CD14-positive monocyte (primary cell): ENCODE measurements at regions not wholly inside any gene's neighbourhood (a gene's known extent, or its start where the extent isn't known, plus 50 kb on each side); places are given as distances from the start of the nearest gene placed in this dataset.

Source experiments
- DNase-seq, 3 donors: peaks; one replicate each; pipeline ENCODE4 v3.0.0-alpha.2; 2011 to 2022
- H2AFZ ChIP-seq: 2 replicates; pipeline ENCODE4 v1.6.0; 2012; ENCODE audit warnings: mild to moderate bottlenecking, low read depth, low read length, inconsistent platforms; ENCODE audit not compliant: insufficient read depth, poor library complexity, severe bottlenecking
- H3K27ac ChIP-seq, 2 donors: 1 replicate in 1 of 2; 2 replicates in 1 of 2; pipeline ENCODE4 v1.5.1; 2012 to 2013; ENCODE audit warnings: low read length in 2 of 2, control low read depth in 1 of 2, inconsistent platforms in 1 of 2, low read depth in 1 of 2, mild to moderate bottlenecking in 1 of 2
- H3K27me3 ChIP-seq, 2 donors: one replicate each; pipeline versions ENCODE4 v1.6.0 to v1.6.1; 2011 to 2013; ENCODE audit warnings: low read length in 2 of 2; ENCODE audit not compliant: control insufficient read depth in 2 of 2, insufficient read depth in 2 of 2
- H3K36me3 ChIP-seq, 2 donors: replicated peaks in 1 of 2; 1 replicate in 1 of 2; 2 replicates in 1 of 2; pipeline versions ENCODE4 v1.5.1 to v1.6.1; 2012 to 2013; ENCODE audit warnings: low read length in 2 of 2, control low read depth in 1 of 2, inconsistent platforms in 1 of 2, mild to moderate bottlenecking in 1 of 2; ENCODE audit not compliant: insufficient read depth in 2 of 2, control insufficient read depth in 1 of 2
- H3K4me1 ChIP-seq, 2 donors: 1 replicate in 1 of 2; 2 replicates in 1 of 2; pipeline versions ENCODE4 v1.5.1 to v1.6.1; 2012 to 2013; ENCODE audit warnings: low read length in 2 of 2, control low read depth in 1 of 2, inconsistent platforms in 1 of 2, mild to moderate bottlenecking in 1 of 2, moderate library complexity in 1 of 2; ENCODE audit not compliant: insufficient read depth in 2 of 2, control insufficient read depth in 1 of 2
- H3K4me2 ChIP-seq: replicated peaks from 2 replicates; pipeline ENCODE3; 2012; ENCODE audit warnings: low read length, moderate library complexity, mild to moderate bottlenecking; ENCODE audit not compliant: poor library complexity, severe bottlenecking; ENCODE audit errors: extremely low read depth
- H3K4me3 ChIP-seq, 3 experiments: fragments of 200-600 bp in 1 of 3; sonication (generic) in 1 of 3; replicated peaks in 1 of 3; 1 replicate in 2 of 3; 2 replicates in 1 of 3; pipeline ENCODE4 v1.5.1; 2011 to 2013; ENCODE audit warnings: low read length in 3 of 3, mild to moderate bottlenecking in 3 of 3, control low read depth in 2 of 3, low read depth in 2 of 3, inconsistent platforms in 1 of 3, moderate library complexity in 1 of 3
- H3K79me2 ChIP-seq: 2 replicates; pipeline ENCODE4 v1.6.0; 2012; ENCODE audit warnings: mild to moderate bottlenecking, control low read depth, inconsistent platforms, low read length, moderate library complexity; ENCODE audit not compliant: insufficient read depth
- H3K9ac ChIP-seq: 2 replicates; pipeline ENCODE4 v1.6.0; 2017; ENCODE audit warnings: low read length, mild to moderate bottlenecking; ENCODE audit not compliant: insufficient read depth, poor library complexity, severe bottlenecking
- H3K9me3 ChIP-seq, 2 donors: replicated peaks in 1 of 2; 1 replicate in 1 of 2; 2 replicates in 1 of 2; pipeline versions ENCODE4 v1.5.1 to v1.6.1; 2012 to 2013; ENCODE audit warnings: low read length in 2 of 2, control low read depth in 1 of 2; ENCODE audit not compliant: control insufficient read depth in 1 of 2, insufficient read depth in 1 of 2
- H4K20me1 ChIP-seq: 2 replicates; pipeline ENCODE4 v1.6.0; 2012; ENCODE audit warnings: mild to moderate bottlenecking, low read length, control low read depth, moderate library complexity; ENCODE audit not compliant: insufficient read depth
- H3K27ac Mint-ChIP-seq, 7 donors: one replicate each; pipeline ENCODE4 v1.8.0; 2020; ENCODE audit warnings: mild to moderate bottlenecking in 7 of 7, mixed read lengths in 7 of 7, moderate library complexity in 6 of 7, inconsistent platforms in 2 of 7
- H3K27me3 Mint-ChIP-seq, 3 donors: one replicate each; pipeline ENCODE4 v1.8.0; 2021 to 2022; ENCODE audit warnings: low read depth in 3 of 3, mild to moderate bottlenecking in 3 of 3, mixed read lengths in 3 of 3, moderate library complexity in 3 of 3, inconsistent platforms in 1 of 3
- H3K36me3 Mint-ChIP-seq, 2 donors: one replicate each; pipeline ENCODE4 v1.8.0; 2020; ENCODE audit warnings: mixed read lengths in 2 of 2, inconsistent platforms in 1 of 2, mild to moderate bottlenecking in 1 of 2
- H3K4me1 Mint-ChIP-seq: one replicate; pipeline ENCODE4 v1.8.0; 2020; ENCODE audit warnings: mild to moderate bottlenecking, mixed read lengths
- H3K4me3 Mint-ChIP-seq, 2 donors: one replicate each; pipeline ENCODE4 v1.8.0; 2020; ENCODE audit warnings: mild to moderate bottlenecking in 2 of 2, mixed read lengths in 2 of 2, moderate library complexity in 1 of 2
- H3K9me3 Mint-ChIP-seq, 7 donors: one replicate each; pipeline ENCODE4 v1.8.0; 2020 to 2022; ENCODE audit warnings: mixed read lengths in 7 of 7, mild to moderate bottlenecking in 6 of 7, moderate library complexity in 6 of 7, inconsistent platforms in 2 of 7
- CTCF ChIP-seq: fragments of 200-600 bp; IDR thresholded peaks from one replicate; pipeline ENCODE4 v1.8.0; 2022; ENCODE audit warnings: antibody characterized with exemption, mild to moderate bottlenecking
- WGBS: methylation state at CpG from one replicate; pipeline ENCODE4 v1.1.5; 2013; ENCODE audit warnings: missing lambda C conversion rate; ENCODE audit not compliant: insufficient coverage; 5-methylcytosine and 5-hydroxymethylcytosine counted together
- intact Hi-C, 2 donors: fragments of 100-400 bp; cut with micrococcal nuclease; formaldehyde crosslinking; loops; one replicate each; pipeline versions ENCODE4 v1.15.0 to v1.15.1; 2023

DNA sequence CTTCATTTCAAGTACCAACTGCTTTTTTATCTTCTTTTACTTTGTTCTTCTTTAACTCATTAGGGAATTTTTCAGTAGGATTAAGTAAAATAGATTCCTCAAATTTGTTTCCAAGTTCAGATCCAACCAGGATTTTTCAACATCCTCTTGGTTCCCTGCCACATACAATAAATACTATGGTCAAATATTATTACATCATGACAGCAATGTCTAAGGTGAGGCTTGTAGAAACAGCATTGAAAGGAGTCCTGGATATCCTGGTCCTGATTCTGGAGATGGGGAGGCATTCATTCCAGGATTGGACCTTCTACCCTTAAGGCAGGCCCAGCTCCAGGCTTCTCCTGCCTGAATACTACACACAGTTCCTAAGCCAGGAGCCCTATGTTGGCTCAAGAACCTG is 80.2 kb upstream of the F3 start:
- Histone ChIP-seq H2AFZ (no peak overlapping the region), H3K4me1 (peaks cover 0 to 3% of the 10 kb centered on the region in 2 donors), H4K20me1 (no peaks in the 10 kb centered on the region), H3K9ac (no peak overlapping the region), H3K79me2 (no peaks in the 10 kb centered on the region), H3K4me3 (no peak overlapping the region), H3K9me3 (peaks cover 0 to 8% of the 10 kb centered on the region in 2 donors), H3K36me3 (no peaks in the 10 kb centered on the region), H3K27me3 (no peaks in the 10 kb centered on the region), H3K4me2 (no peak overlapping the region), H3K27ac (no peak overlapping the region)
- H3K27me3 Mint-ChIP-seq, result peaks cover 0 to 4% (median 2%) of the 10 kb centered on the region in 3 donors
- intact Hi-C loops, result no loop called here
- H3K36me3 Mint-ChIP-seq, result no peaks in the 10 kb centered on the region
- H3K4me1 Mint-ChIP-seq, result peaks cover 10% of the 10 kb centered on the region
- H3K9me3 Mint-ChIP-seq, result peaks cover 8 to 13% (median 10%) of the 10 kb centered on the region in 7 donors
- no peak for TF ChIP-seq CTCF
- H3K4me3 Mint-ChIP-seq, result no peak overlapping the region
- DNase-seq, result no peak
- no peak overlapping the region for H3K27ac Mint-ChIP-seq

DNA sequence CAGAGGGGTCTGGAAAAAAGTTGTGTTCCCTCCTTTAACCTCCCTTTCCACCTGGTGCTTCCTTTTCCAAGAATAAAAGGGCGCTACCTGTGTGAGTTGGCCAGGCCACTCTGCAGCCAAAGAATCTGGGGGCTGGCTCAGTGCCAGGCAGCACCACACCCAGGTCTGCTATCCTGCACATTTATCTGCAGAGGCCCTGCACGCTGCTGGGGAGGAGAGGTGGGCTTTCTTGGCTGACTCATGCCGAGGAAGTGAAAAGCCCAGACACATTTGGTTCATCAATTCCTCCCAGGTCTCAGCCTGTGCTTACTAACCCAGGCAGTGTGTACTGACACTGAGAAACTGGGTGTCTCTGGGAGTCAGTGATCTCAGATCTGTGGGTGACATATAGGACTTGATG is 79.8 kb upstream of the F3 start:
- peaks cover 10% of the 10 kb centered on the region for H3K4me1 Mint-ChIP-seq
- no peak overlapping the region for H3K27ac ChIP-seq
- no peak for DNase-seq
- H3K27me3 ChIP-seq, result no peaks in the 10 kb centered on the region
- no peak for TF ChIP-seq CTCF
- no peak overlapping the region for H2AFZ ChIP-seq
- intact Hi-C loops, result no loop called here
- H3K36me3 Mint-ChIP-seq, result no peaks in the 10 kb centered on the region
- no peak overlapping the region for H3K27ac Mint-ChIP-seq
- no peak overlapping the region for H3K9ac ChIP-seq
- peaks cover 0 to 3% of the 10 kb centered on the region in 2 donors for H3K4me1 ChIP-seq
- peaks cover 0 to 4% (median 2%) of the 10 kb centered on the region in 3 donors for H3K27me3 Mint-ChIP-seq
- no peak overlapping the region for H3K4me3 ChIP-seq
- H3K4me3 Mint-ChIP-seq, result no peak overlapping the region
- no peaks in the 10 kb centered on the region for H3K79me2 ChIP-seq
- 100% methylated on average over 1 of the region's 3 CpGs for whole genome bisulfite sequencing
- no peaks in the 10 kb centered on the region for H3K36me3 ChIP-seq
- H3K4me2 ChIP-seq, result no peak overlapping the region
- no peaks in the 10 kb centered on the region for H4K20me1 ChIP-seq
- peaks cover 0 to 8% of the 10 kb centered on the region in 2 donors for H3K9me3 ChIP-seq
- peaks cover 8 to 13% (median 10%) of the 10 kb centered on the region in 7 donors for H3K9me3 Mint-ChIP-seq
